Stimulated activated CD8-positive, alpha-beta memory T cell treated with anti-CD3 and anti-CD28 coated beads, Interleukin-4, amount 100 ng/mL, for 48 hours (primary cell): ENCODE measurements at regions not wholly inside any gene's neighbourhood (a gene's known extent, or its start where the extent isn't known, plus 50 kb on each side); places are given as distances from the start of the nearest gene placed in this dataset.
"Not testable (repeated sequence)": the region's sequence is repeated elsewhere in the genome, so short reads cannot be mapped to it uniquely, and the experiment has no call there.

Experiments used
- DNase-seq: peaks from one replicate; pipeline ENCODE4 v3.0.0-alpha.2; 2020

DNA sequence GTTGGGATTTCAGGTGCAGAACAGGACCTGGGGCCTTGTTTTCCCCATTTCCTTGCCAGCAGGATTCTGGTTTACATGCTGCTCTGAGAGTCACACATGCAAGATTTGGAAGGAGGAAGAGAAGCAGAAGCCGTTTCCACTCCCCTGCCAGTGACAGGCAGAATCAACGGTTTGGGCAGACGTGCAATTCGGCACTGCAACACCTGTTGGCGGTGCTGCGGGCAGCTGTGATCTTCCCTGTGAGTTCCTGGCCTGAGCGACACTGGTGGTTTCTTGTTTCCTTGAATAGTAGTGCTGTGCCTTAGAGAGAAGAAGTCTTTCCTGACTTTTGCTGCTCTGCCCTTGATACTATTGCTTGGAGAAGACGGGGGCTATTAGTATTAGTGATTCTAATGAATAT is 1126.2 kb downstream of the TYW1 start:
- no peak for DNase-seq

DNA sequence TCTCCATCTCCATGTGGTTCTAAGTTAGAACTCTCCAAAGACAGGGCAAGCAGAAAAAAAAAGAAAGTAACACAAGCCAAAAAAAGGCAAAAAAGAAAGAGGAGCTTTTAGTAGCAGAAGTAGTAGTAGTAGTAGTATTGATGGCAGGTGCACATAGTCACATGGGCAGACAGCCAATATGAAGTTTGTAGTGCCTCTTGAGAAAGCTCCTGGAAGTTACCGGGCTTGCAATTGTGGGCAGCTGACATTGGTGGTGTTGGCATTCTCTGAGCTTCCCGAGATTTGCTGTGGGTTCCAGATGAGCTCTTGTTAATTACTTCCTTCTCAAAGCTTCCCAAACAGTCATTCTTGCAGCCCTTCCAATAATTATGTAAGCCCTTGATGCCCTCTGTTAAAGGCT is 1128.5 kb downstream of the TYW1 start:
- DNase-seq, result no peak

DNA sequence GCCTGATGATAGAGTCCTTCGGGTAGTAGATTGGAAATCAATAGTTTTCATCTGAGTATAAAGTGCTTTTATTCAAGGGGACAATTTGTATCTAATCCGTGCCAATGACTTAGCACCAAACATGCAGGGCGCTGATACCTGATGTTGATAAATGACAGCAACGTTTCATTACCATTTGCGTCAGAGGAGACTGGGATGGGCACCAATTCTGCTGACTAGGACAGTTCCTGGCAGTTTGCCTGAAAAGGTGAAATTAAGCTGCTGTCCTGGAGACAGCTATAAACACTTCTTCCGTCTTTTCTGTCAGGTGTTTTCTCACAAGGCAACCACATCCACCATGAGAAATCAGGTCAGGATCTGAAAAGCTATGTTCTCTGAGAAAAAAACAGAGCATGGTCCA is 1136.4 kb downstream of the TYW1 start:
- DNase-seq, result no peak

DNA sequence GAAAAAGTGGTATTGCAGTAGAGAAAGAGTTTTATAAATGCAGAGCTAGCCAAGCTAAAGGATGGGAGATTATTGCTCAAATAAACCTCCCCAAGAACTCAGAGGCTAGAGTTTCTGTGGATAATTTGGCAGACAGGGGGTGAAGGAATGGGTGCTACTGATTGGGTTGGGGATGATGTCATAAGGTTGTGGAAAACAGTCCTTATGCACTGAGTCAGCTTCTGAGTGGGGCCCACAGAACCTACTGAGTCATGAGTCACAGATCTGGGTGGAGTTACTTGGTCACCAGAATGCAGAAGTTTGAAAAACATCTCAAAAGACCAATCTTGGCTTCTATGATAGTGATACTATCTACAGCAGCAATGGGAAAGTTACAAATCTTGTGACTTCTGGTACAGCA is 1146.7 kb downstream of the TYW1 start:
- DNase-seq, result no peak

DNA sequence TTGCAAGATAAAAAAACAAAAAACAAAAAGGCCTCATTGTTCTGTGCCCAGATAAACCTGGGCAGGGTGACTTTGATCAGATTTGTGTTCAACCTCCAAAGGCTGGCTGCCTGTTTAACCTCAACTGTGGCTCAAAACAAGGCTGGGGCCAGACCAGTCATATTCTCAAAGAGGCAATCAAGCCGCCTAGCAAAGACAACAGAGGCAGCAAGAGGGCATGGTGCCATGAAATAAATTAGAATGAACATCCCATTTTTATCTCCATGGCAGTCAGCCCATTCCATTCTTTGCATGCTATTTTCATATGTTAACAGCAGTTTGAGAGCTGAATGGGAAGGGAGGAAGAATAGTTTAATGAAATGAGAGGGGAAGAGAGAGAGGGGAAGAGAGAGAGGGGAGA is 1150.3 kb downstream of the TYW1 start:
- no peak for DNase-seq

DNA sequence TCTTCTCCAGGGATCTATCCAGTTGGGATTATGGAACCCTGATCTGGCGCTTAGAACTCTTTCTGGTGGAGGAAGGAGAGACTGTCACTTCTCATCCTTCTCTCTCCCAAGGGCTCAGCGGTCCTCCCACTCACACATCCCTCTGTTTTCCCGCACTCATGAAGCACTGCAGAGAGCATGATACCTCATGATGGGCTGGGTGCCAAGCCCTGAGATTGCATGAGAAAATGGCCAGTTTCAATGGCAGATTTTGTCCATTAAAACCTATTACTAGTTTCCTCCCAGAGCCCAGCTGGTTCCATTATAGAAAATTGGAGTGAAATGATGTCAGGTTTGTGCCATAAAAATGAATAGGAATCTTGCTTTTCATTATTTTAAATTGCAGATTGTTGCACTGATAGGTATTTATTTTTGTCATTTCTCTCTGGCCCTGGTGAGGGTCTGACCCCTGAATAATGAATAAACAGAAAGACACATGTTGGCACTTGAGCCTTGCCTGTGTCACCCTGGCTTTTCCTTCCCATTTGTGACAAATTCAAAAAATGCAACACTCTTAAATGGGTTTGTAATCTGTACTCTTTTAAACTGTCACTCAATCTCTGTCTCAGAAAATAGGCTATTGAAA is 1151.1 kb downstream of the TYW1 start:
- DNase-seq, result no peak

DNA sequence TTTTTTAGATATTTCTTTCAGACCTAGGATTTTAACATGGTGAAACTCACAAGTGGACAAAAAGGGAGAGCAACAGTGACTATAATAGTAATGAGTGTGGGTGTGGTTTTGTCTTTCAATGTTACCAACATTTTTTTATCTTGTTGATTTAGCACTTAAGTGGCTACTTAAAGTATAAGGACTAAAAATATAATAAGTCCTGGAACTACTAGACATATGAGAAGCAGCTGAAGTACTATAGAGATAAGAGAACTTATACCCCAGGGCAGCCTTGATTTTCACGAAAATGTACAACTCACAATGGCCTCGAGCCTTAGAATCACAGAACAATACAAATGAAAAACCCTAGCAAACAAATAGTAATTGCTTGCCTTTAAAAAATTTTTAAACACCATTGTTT is 1151.8 kb downstream of the TYW1 start:
- no peak for DNase-seq

DNA sequence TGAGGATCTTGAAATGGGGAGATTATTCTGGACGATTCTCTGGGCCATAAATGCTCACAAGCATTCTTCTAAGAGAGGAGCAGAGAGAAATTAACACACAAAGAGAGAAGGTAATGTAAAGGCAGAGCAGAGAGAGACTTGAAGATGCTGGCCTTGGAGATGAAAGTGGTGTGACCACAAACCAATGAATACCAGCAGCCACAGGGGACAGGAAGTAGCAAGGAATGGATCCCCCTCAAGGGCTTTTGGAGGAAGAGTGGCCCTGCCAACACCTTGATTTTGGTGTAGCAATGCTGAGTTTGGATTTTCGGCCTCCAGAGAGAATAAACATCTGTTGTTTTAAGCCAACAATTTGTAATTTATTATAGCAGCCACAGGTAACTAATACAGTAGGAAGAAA is 1155.6 kb downstream of the TYW1 start:
- no peak for DNase-seq

DNA sequence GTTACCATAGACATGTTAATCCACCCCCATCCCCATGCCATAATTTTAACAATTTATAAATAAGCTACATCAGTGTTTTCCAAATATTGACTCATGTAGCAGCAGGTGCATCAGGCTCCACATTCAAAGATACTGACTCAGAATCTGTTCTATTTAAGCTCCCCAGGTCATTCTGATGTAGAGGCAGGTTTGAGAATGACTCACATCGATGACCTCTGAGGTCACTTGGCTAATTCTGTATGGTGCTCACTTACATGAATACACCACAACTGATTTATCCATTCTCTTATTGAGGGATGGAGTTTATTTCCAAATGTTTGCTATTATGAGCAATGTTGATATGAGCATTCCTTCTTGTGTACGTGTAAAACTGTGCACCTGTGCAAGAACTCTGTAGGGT is 1159.0 kb downstream of the TYW1 start:
- no peak for DNase-seq

DNA sequence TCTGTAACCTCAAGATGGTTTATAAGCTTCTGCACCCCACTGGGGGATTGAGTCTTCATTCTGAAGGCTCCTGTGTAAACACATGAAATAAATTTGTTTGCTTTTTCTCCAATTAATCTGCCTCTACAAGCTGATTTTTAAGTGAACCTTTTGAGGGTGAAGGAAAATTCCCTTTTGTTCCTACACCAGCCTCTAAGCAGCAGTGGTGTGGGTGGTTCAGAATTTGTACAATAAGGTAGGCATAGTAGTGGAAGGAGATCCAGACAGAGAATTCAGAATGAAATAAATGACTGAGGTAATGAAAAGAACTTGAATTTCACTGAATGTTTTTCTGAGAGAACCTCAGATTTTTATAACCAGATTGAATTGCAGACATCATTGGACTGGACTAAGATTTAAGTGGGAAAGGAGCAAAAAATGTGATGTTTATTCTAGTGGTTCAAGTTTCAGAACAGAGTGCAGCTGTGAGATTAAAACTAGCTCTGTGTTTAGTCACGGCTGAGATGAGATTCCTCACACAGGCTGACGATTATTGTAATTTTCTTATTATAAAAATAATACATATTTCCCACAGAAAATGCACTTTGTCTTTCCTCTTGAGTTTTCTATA is 1162.2 kb downstream of the TYW1 start:
- no peak for DNase-seq

DNA sequence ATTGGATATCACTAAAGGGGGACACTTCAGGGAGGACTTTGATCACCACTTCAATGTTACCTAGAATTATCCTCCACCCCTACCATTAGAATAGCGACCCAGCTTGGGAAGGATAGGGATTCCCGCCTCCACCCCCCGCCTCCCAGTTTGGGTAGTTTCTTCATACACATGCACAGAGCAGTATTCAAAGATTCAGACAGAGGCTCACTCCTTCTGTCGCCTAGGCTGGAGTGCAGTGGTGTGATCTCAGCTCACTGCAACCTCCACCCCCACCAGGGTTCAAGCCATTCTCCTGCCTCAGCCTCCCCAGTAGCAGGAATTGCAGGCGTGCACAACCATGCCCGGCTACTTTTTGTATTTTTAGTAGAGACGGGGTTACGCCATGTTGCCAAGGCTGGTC is 1166.1 kb downstream of the TYW1 start:
- no peak for DNase-seq

DNA sequence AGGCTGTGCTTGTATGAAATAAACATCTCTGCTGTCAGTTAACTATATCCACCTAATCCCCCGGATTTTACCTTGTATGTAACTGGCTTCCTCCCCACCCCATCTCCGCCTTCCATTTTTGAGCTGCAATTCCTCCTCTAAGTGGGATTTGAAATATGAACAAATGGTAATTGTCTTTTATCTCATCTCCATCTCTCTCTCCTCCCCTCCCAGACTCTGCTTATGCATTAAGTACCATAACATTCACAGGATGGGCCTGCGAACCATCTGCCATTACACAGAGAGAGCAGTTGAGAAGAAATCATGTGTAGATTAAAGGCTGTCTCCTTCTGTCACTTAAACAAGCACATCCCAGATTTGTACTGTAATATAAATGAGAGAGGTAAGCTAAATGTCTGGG is 1169.9 kb downstream of the TYW1 start:
- no peak for DNase-seq

DNA sequence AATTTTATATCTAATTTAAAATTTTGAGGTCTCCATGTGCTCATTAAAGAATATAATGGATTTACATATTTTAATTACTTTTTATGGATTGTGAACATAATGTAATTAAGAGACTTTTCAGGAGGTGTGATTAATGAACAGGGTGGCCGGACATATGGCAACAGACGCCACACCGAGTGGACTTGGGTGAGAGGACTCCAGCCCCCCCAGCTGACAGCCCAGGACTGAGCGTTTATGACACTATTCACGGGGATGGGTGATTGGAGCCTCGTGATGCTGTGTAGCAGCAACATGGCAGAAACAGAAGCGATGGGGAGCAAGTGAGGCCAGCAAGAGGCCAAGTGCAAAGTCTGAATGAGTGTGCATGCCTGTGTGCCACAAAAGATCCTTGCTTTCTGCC is 1176.9 kb downstream of the TYW1 start:
- no peak for DNase-seq

DNA sequence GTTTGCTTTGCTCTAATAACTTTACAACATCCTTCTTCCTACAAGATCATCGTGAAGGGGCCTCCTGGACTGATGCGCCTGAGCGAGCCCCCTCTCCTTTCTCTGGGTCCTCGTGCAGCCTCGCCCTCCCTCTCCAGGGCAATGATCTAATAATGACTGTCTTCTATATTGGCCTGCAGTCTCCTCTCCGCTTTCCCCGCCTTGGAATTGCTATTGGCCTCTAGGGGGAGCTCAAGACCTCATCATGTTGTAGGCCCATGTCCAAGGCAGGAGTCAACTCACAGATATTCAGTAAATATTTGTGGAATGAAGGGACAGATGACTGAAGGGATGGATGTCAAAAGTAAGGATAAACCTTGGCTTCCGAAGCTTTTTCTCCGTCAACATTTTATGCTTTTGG is 1180.3 kb downstream of the TYW1 start:
- DNase-seq, result peak; percentile 24

DNA sequence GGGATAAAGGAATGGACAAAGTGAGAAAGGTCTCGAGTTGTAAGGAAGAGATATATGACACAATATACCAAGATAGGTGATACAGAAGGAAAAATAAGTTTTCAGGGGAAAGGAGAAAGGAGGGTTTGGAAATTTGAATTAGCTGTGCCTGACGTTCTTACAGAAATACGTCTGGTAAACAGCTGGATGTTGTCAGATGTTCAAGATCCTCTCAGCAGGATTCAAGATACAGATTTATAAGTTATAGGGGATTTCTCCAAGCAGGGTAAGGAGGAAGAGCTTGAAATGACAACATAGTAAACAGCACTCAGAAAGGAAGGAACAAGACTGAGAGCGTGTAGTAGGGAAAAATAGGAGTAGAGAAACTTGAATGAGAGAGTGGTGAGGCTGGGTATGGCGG is 1184.1 kb downstream of the TYW1 start:
- DNase-seq, result no peak

DNA sequence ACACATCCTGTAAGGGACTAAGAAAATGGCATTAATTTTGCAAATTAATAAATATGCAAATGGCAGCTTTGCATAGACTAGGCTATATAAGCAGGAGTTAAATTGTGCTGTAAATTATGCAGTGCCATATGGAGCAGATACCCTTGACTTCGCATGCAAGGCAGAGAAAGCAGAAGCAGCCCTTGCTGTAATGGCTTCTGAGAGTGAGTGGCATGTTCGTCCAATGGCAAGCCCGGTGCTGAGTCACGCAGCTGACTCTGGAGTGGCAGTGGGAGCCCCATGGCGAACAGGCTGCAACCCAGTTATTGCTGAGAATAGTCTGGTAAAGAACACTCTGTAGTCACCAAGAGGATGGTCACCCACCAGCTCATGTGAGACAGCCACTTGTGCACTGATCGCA is 1186.5 kb downstream of the TYW1 start:
- no peak for DNase-seq

DNA sequence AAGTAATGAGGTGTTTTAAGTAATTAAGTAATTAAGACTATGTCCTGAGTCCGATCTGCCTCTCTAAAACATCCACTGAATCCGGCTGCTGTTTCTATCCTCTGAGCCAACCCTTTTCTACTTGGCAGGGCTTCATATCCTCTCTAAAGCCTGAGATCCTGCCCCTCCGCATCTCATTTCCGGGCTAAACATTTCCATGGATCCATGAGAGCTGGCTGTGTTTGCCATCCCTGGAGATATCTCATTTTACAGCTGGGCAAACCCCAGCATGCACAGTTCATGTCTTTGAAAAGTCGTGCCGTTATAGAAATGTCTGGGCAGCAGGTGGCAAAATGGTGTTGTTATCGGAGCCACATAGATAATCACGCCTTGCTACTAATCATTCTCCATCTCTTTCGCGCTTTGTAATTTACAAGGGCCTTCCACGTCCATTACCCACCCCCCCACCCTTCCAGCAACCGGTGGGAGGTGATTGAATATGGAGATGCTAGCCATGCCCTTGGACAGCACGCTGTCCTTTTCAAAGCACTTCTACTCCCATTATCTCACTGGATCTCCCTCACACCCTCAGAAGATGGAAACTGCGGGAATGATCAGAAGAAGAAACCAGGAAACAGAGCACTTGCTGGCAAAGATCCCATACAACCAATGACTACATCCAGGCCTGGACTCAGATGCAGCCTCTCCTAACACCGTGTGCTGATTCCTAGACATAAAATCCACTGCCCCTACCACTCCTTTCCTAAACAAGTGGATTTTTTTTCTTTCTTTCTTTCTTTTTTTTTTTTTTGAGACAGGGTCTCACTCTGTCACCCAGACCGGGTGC is 1189.2 kb downstream of the TYW1 start:
- DNase-seq, result no peak

DNA sequence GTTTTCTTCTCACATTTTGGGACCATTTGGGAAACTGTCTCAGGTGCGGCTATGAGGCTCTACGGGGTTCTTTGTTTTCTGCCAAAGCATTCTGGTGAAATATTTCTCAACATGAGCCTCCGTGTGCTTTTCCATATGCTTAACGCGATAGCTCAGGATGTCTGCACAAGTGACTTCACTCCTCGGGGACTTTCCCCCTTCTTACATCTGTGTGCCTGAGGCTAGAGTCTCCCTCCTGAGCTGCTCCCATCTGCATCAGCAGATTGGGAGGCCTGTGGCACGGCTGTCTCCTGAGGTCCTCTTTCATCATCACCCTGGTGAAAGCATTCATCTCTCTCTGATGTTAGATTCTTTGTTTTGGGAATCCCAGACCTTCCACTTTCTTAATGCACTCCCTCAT is 1190.9 kb downstream of the TYW1 start:
- DNase-seq, result no peak

DNA sequence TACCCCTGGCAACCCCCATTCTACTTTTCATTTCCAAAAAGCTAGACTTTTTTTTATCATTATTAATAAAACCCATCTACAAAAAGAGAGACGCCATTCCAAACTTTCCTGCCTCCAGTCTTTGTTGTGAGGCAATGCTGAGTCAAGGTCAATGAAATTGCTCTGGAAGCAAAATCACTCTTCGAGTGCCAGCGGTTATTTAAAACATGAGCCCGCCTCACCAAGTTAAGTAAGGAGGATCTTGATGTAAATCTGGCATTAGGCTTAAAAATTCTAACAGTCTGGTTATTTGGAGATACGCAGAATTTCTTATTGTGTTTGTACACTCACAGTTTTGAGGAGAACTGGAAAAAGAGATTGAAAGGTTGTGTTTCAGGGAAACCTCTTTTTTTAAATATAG is 1196.3 kb downstream of the TYW1 start:
- no peak for DNase-seq

DNA sequence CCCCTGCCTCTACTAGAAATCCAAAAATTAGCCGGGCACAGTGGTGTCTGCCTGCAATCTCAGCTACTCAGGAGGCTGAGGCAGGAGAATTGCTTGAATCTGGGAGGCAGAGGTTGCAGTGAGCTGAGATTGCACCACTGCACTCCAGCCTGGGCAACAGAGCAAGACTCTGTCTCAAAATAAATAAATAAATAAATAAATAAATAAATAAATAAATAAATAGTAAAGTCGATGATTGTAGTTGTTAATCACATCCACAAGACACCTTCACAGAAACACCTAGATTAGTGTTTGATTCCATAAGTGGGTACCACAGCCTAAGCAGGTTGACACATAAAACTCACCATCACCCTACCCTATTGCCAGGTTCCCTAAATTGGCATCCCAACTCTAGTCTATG is 1199.0 kb downstream of the TYW1 start:
- not testable (repeated sequence) for DNase-seq

DNA sequence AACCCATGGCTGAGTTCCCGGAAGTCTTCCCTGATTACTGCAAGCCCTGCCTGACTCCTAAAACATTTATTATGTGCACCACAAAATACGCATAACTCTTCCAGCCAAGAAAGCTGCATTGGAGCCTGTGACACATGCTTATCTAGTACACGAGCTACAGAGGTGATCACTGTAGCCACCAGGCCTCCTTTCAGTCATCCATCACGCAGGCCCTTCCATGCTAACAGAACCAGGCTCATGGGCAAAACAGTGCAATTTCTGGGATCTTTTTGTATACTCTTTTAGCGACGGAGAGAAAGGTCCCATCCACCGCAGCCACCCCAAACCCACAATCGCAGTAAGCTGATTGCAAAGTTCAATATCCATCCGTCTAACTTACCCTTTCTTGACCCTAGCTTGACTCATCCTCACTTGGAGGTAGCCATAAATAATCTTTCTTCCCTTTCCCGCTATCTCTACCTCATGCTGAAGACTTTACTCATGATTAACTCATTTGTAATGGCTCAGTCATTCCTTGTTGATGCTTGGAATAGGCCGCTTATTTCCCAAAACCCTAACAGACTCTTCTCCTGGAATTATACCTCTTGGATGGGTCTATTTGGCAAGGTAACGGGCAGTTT is 1203.5 kb downstream of the TYW1 start:
- no peak for DNase-seq

DNA sequence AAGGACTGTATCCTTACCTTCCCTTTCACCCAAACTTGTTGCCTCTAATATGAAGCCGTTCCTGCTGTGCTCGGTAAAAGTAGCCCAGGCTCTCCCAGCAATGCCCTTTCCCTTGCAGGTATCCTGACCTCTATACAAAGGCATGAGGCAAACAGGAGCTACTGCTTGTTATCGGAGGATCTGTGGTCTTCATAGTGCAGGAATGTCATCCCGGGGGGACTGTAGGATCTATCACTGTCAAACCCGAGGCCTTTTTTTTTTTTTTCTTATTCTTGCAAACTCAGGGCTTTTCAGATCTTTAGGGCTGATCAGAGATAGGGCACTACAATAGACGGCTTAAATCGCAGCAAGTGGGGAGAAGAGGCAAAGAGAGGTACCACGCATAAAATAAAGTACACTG is 1206.6 kb downstream of the TYW1 start:
- no peak for DNase-seq

DNA sequence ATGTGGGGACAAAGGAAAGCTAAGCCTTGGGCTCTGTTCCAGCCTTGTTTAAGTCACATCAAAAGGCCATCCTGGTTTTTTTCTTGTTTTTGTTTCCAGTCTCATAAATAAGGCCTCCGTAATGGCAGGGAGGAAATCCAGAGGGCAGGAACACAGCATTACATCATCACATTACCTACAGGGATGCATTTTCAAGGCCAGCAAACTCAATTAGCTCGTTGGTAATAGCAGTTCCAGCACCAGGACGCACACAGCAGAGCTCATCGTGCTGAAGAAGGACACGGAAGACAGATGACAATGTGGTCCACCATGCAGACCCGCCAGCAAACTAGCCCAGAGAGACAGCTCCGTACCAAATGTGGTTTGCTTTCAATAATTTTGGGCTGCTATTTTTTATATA is 1209.2 kb downstream of the TYW1 start:
- DNase-seq, result no peak

DNA sequence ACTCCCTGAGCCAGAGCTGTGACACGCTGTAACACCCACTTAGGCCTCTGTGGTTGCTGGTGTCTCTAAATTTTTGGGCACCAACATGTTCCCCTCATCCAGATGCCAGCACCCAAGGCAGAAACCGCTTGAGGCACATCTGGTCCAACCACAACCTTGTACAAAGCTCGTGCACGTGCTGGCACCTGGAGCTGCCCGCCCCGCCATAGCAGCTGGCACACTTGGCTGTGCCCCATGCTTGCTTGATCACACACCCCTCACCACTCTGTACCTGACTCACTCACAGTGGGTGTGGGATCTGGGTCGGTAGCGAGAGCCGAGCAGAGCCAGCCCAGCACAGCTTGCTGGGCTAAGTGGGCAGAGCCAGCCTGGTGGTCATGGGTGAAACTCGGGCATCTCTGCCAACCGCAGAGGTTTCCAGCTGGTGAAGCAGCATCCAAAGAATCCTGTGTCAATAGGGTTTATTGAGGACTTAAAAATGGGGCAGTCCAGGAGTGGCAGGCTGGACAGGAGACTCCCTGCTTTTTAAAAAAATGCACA is 1210.4 kb downstream of the TYW1 start:
- DNase-seq, result no peak
